IPS DF 6.9 (cell line): ENCODE measurements at regions not wholly inside any gene's neighbourhood (a gene's known extent, or its start where the extent isn't known, plus 50 kb on each side); places are given as distances from the start of the nearest gene placed in this dataset.

Source experiments
- DNase-seq: peaks from one replicate; pipeline ENCODE4 v3.0.0-alpha.2; 2013; ENCODE audit warnings: low read depth, low spot score
- H3K27ac ChIP-seq: one replicate; pipeline ENCODE4 v1.5.1; 2013; ENCODE audit warnings: low read length, control low read depth
- H3K27me3 ChIP-seq: 2 replicates; pipeline ENCODE4 v1.6.1; 2013; ENCODE audit warnings: mild to moderate bottlenecking, low read length; ENCODE audit not compliant: control insufficient read depth, insufficient read depth
- H3K36me3 ChIP-seq: 2 replicates; pipeline ENCODE4 v1.6.1; 2013; ENCODE audit warnings: low read length; ENCODE audit not compliant: control insufficient read depth, insufficient read depth
- H3K4me1 ChIP-seq: 2 replicates; pipeline ENCODE4 v1.6.1; 2013; ENCODE audit warnings: low read length; ENCODE audit not compliant: control insufficient read depth, insufficient read depth
- H3K4me3 ChIP-seq: 2 replicates; pipeline ENCODE4 v1.5.1; 2013; ENCODE audit warnings: mild to moderate bottlenecking, low read length
- H3K9me3 ChIP-seq: 2 replicates; pipeline ENCODE4 v1.6.1; 2013; ENCODE audit warnings: low read length, inconsistent platforms; ENCODE audit not compliant: control insufficient read depth, insufficient read depth
- WGBS: extraction: QIAGEN DNeasy Blood & Tissue Kit; methylation state at CpG from one replicate; pipeline ENCODE4 v1.1.7; 2013; ENCODE audit warnings: mixed read lengths, missing lambda C conversion rate; ENCODE audit not compliant: insufficient read length, insufficient coverage; 5-methylcytosine and 5-hydroxymethylcytosine counted together

DNA sequence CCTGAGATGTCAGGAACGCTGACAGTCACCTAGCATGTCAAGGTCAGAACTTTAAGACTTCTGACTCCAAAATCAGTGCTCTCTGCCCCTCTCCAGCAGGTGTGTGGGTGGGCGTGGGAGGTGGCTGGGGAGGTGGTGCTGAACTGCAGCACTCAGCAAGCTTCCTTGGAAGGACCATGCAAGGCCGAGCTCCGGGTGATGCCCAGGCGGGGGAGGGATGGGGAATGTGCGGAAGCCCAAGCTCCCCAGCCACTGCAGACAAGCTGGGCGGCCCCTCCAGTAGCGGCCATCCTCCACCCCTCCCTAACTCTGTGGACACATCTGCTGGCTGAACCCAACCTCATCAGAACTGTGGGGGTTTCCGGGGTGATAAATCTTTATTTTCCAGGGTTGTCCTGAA lies 296.6 kb downstream of the TLE3 start:
- Histone ChIP-seq H3K36me3 (no peaks in the 10 kb centered on the region), H3K4me3 (no peak overlapping the region), H3K27ac (no peak overlapping the region), H3K9me3 (no peaks in the 10 kb centered on the region), H3K27me3 (no peaks in the 10 kb centered on the region), H3K4me1 (no peaks in the 10 kb centered on the region; the same call in 1 of the 2 replicates)
- DNase-seq: no peak
- no CpG with 5 or more reads among the region's 9 CpGs for WGBS

GRCh38 chr15:69802432-69802831 lies 295.3 kb downstream of the TLE3 start:
- H3K27ac ChIP-seq: no peak overlapping the region
- WGBS: no CpG with 5 or more reads among the region's 4 CpGs
- H3K27me3 ChIP-seq: no peaks in the 10 kb centered on the region
- H3K36me3 ChIP-seq: no peaks in the 10 kb centered on the region
- no peak for DNase-seq
- no peaks in the 10 kb centered on the region for H3K9me3 ChIP-seq
- no peak overlapping the region for H3K4me3 ChIP-seq
- H3K4me1 ChIP-seq: peaks cover 2% of the 10 kb centered on the region; the same call in 1 of the 2 replicates

DNA sequence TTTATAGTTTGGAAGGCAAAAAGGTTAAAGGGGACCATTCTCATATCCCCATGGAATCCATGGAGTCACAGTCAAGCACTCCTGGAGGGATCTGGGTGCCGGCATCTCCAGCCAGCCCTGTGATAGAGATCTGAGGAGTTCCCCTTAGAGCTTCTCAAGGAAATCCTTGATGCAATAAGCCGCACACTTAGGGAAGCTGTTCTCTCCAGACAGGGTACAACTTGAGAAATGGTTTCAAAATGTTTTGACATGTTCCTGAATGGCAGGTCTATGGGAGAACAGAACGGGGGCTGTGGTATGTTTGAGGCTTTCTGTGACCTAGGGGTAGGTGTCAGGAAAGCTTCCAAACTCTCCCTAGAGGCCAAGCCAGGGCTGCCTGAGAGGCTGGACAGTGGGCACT lies 292.9 kb downstream of the TLE3 start:
- no peak overlapping the region for H3K27ac ChIP-seq
- WGBS: no CpG with 5 or more reads among the region's 3 CpGs
- no peaks in the 10 kb centered on the region for H3K36me3 ChIP-seq

GRCh38 chr15:69805248-69805953 lies 292.3 kb downstream of the TLE3 start:
- H3K27ac ChIP-seq: no peak overlapping the region
- H3K4me1 ChIP-seq: 0 out of 2 replicates have a peak, but pooled peaks cover 2% of the 10 kb centered on the region
- no peaks in the 10 kb centered on the region for H3K9me3 ChIP-seq
- no peak overlapping the region for H3K4me3 ChIP-seq
- H3K27me3 ChIP-seq: no peaks in the 10 kb centered on the region
- no CpG with 5 or more reads among the region's 9 CpGs for WGBS
- no peaks in the 10 kb centered on the region for H3K36me3 ChIP-seq
- DNase-seq: no peak

More for the DNA sequence above, 292.9 kb downstream of the TLE3 start:
- DNase-seq: no peak
- Histone ChIP-seq H3K4me3 (no peak overlapping the region), H3K4me1 (0 out of 2 replicates have a peak, but pooled peaks cover 2% of the 10 kb centered on the region), H3K27me3 (no peaks in the 10 kb centered on the region), H3K9me3 (no peaks in the 10 kb centered on the region)

DNA sequence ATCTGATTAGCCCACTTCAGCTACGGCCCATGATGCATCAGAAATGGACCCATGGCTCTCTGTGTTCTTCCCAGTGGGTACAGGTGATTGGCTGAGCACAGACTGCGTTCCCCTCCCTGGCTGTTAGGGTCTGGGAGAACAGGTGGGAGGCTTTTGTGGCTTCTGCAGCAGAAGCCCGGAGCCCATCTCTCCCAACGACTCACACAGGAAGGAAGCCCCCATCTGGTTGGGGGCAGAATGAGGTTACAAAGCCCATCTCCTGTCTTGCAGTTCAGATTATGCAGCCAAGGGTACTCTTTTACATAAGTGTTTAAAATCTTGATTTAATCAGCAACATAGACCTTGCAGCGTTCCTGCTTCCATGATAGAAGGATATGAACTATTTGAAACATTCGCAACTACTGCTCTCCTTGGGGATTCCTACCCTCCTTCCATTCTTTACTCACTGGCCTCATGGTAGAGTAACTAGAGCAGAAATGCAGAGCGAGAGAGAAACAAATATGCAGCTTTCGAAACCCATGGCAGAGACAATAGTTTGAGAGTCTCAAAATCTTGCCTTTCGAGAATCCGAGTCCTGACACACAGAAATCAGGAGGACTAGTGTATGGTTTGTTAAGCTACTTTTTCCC lies 291.3 kb downstream of the TLE3 start:
- DNase-seq: no peak
- no peaks in the 10 kb centered on the region for H3K27me3 ChIP-seq
- no peaks in the 10 kb centered on the region for H3K36me3 ChIP-seq
- no CpG with 5 or more reads among the region's 10 CpGs for WGBS
- 0 out of 2 replicates have a peak, but pooled peaks cover 2% of the 10 kb centered on the region for H3K4me1 ChIP-seq
- H3K9me3 ChIP-seq: no peaks in the 10 kb centered on the region
- H3K27ac ChIP-seq: no peak overlapping the region
- no peak overlapping the region for H3K4me3 ChIP-seq

GRCh38 chr15:69807721-69808120 lies 290.0 kb downstream of the TLE3 start:
- H3K27ac ChIP-seq: no peak overlapping the region
- H3K4me3 ChIP-seq: no peak overlapping the region
- WGBS: no CpG with 5 or more reads among the region's 5 CpGs

DNA sequence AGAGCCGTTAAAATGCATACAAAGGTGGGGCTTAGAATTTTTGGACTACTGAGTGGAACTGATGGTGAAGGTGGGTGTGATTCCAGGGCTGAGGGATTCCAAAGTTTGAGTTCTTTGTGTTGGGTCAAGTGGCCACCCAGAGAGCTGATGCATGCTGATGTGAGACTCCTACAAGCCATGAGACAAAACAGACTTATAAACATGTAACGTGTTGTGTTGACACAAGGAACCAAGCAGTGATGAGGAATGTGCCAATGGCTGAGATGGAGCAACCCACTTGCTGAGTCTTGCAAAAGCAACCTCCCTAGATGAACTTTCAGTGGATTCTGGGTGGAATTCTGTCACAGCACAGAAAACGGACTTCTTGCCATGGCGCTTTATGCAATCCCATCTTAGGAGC lies 289.0 kb downstream of the TLE3 start:
- Histone ChIP-seq H3K36me3 (no peaks in the 10 kb centered on the region), H3K4me1 (peaks cover 6% of the 10 kb centered on the region), H3K27me3 (no peaks in the 10 kb centered on the region), H3K27ac (no peak overlapping the region), H3K4me3 (no peak overlapping the region), H3K9me3 (no peaks in the 10 kb centered on the region)
- no CpG with 5 or more reads among the region's 4 CpGs for WGBS
- DNase-seq: no peak

More at GRCh38 chr15:69807721-69808120, 290.0 kb downstream of the TLE3 start:
- no peak for DNase-seq
- Histone ChIP-seq H3K27me3 (no peaks in the 10 kb centered on the region), H3K4me1 (0 out of 2 replicates have a peak, but pooled peaks cover 2% of the 10 kb centered on the region), H3K36me3 (no peaks in the 10 kb centered on the region), H3K9me3 (no peaks in the 10 kb centered on the region)

DNA sequence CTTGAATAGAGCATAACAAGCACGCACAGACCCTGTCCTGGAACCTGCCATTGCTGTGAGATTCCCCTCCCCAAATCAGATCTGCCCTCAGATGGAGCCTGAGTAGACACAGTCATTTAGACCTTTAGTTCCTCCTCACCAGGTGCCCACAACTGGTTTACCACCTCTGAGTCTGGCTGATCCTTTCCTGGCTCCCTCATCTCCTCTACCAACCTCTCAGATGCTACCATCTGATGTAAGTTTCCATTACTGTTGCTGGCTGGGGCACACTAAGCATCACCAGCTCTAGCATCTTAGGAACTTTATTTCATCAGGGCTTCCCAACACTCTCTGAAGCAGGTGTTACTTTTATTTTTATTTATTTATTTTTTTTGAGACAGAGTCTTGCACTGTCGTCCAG lies 288.3 kb downstream of the TLE3 start:
- no peaks in the 10 kb centered on the region for H3K36me3 ChIP-seq
- H3K4me3 ChIP-seq: no peak overlapping the region
- peaks cover 6% of the 10 kb centered on the region for H3K4me1 ChIP-seq
- no CpG with 5 or more reads among the region's 2 CpGs for WGBS
- no peak for DNase-seq
- H3K27ac ChIP-seq: no peak overlapping the region
- no peaks in the 10 kb centered on the region for H3K9me3 ChIP-seq
- no peaks in the 10 kb centered on the region for H3K27me3 ChIP-seq

DNA sequence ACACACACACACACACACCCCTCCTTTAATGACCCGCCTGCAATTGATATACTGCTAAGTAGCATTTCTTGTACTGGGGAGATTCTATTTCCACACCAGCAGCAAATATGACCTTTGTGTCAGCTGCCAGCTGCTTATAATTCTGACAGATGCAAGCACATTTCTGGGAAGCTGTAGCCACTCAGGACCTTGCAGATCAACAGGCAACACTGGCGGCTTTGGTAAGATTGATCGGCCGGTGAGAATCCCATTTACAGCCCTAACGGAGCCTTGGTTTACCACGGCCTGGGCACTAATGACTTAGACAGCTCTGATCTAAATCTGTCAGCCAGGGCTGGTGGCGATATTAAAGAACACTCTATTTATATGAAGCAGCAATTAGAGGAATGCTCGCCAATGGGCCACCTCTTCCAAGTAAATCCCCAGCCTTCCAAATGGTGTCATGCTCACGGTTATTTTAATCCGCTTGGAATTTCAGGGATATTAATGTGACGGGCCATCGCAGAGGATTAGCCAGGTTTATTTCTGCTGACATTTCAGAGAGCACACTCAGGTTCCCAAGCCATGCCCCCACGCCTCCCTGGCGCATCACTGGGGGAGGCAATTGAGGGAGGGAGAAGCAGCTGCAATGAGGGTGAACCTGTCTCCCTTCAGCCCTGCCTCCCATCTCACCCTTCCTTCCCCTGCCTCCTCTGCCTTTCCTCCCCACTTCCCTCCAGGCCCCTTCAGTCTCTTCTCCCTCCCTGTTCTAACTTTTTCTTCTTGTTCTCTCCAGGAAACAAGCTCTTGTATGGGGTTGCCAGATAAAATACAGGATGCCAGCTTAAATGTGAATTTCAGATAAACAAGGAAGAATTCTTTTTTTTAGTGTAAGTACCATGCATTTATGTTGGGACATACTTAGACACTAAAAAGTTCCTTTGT lies 287.0 kb downstream of the TLE3 start:
- H3K27me3 ChIP-seq: no peaks in the 10 kb centered on the region
- no peaks in the 10 kb centered on the region for H3K9me3 ChIP-seq
- no CpG with 5 or more reads among the region's 14 CpGs for WGBS
- no peaks in the 10 kb centered on the region for H3K36me3 ChIP-seq
- peaks cover 6% of the 10 kb centered on the region for H3K4me1 ChIP-seq
- H3K27ac ChIP-seq: no peak overlapping the region
- H3K4me3 ChIP-seq: no peak overlapping the region
- no peak for DNase-seq

- no peaks in the 10 kb centered on the region for H3K36me3 ChIP-seq
- H3K9me3 ChIP-seq: no peaks in the 10 kb centered on the region
- no peak for DNase-seq
- WGBS: no CpG with 5 or more reads among the region's 20 CpGs
- H3K4me1 ChIP-seq: peaks cover 4% of the 10 kb centered on the region
- no peak overlapping the region for H3K27ac ChIP-seq
- H3K4me3 ChIP-seq: no peak overlapping the region
- H3K27me3 ChIP-seq: no peaks in the 10 kb centered on the region
Measured at GRCh38 chr15:69812861-69813261, 284.9 kb downstream of the TLE3 start.
